GM15510 (cell line): ENCODE measurements at regions not wholly inside any gene's neighbourhood (a gene's known extent, or its start where the extent isn't known, plus 50 kb on each side); places are given as distances from the start of the nearest gene placed in this dataset.

ENCODE experiments used
- POLR2A ChIP-seq: IDR thresholded peaks from 3 replicates; pipeline ENCODE4 v1.6.1; 2011; ENCODE audit warnings: borderline replicate concordance; ENCODE audit not compliant: insufficient read length; ENCODE audit errors: extremely low read depth

DNA sequence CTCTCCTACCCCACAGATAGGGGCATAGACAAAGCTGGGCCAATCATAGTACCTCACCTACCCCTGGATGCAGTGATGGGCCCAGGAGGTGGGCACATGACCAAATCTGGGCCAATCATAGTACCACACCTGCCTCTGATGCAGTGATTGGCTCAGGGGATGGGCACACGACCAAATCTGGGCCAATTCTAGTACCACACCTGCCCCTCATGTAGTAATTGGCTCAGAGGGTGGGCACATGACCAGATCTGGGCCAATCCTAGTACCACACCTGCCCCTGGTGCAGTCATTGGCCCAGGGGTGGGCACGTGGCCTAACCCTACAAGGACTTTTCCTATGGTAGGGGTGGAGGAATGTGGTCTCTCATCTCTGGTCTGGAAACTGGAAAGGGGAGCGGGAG, 56.9 kb upstream of the MEF2A start:
- no peak for TF ChIP-seq POLR2A

DNA sequence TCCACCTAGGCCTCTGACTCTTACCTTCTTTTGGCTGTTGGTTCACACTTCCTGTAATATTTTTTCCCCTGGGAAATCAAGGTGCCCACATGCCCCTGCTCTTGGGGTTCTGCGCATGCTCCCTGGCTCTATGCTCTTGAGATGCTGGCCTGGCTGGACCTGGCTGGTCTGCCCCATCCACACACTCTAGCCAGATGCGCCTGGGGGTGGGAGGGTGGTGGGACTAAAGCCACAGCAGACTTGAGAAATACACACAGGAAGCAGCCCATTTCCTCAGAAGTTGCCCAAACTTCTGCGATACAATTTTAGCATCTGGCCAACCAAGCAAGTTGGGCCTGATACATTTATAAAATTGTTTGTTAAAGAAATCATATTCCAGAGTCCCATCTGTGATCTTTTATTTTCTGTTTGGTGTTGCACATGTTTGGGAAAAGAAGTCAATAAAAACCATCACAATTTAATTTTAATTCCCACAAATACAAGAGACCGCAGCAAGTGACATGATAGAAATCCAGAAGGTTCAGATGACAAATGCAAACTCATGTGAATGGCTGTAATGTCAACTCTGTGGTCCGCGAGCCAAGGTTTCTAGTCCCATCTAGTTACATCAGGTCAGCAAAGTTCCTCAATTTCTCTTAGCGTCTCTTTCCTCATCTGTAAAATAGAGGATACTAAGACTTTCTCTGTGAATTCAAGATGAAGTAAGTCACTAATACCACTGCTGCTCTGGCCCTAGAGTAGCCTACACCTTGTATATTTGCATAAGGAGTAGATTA, 55.9 kb upstream of the MEF2A start:
- no peak for TF ChIP-seq POLR2A

DNA sequence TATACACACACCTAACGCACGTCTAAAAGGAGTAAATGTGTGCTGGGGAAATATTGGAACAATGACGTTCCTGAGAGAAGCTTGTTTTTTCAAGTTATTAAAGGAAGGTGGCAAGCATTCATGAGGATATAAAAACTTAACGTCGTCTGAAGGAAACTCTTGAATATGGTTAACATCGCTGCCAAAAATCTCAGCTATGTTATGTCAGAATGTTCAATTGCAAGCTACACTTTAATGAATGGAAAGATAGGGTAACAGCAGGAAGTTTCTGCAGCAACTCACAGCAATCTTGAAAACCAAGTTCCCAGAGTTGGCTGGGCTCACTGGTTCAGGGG, 54.3 kb upstream of the MEF2A start:
- no peak for TF ChIP-seq POLR2A

DNA sequence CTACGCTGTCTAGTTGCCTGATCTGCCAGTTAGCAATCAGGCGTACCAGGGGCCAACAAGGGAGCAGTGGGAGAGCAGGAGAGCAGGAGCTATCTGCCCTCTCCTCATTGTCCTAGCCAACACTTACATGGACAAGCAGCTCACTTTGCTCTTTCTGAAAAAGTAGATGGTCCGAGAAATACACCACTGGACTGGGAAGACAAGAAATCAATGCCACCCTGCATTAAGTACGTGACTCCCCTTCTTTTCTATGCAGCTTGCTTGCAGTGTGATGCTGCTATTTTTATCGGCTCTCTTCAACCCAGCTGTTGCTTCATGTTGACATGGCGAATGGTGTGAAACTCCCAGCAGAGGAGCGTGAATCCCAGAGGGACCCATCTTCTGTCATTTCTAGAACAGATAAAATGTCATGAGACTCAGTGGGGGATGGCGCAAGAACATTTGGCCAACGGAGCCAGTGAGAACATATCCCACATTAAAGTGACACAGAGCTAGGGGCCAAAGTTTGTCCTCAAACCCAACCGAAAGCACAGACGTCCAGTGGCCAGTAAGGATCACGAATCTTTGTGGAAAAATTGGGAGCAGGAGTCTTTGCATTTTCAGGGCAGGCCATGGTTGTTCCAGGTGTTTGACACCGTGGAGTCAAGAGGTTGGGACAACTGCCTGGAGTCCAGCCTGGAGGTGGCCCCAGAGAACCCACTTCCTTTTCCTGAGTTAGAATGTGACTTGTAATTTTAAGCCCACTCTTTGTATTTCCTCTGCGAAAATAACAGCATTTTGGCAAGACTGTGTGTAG, 53.7 kb upstream of the MEF2A start:
- peak; percentile 33 for TF ChIP-seq POLR2A

DNA sequence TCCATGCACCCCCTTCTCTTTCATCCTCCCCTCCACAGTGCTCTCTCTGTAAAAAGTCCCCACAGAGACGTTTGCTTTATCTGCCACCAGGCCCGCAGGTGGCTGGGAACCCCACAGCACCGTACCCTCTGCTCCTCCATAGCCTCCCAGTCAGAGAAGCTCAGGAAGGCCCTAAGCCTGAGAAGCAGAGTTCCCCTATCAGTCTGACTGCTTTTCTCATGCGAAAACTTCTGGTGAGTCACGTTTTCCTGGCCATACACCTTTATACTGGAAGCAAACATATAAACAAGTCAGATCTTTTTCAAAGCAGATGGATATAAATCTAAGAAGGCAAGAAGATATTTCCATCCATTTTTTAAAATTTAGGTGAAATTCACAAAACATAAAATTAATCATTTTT, 51.5 kb upstream of the MEF2A start:
- no peak for TF ChIP-seq POLR2A
